Fibroblast of villous mesenchyme (primary cell): ENCODE measurements at regions not wholly inside any gene's neighbourhood (a gene's known extent, or its start where the extent isn't known, plus 50 kb on each side); places are given as distances from the start of the nearest gene placed in this dataset.
"Not testable (repeated sequence)": the region's sequence is repeated elsewhere in the genome, so short reads cannot be mapped to it uniquely, and the experiment has no call there.

Source experiments
- DNase-seq: peaks from one replicate; pipeline ENCODE4 v3.0.0-alpha.2; 2010; ENCODE audit warnings: low read depth
- H3K4me3 ChIP-seq: 2 replicates; pipeline ENCODE4 v1.5.1; 2011; ENCODE audit warnings: low read depth, mild to moderate bottlenecking, low read length
- TF ChIP-seq, protein P1 (sequence below): IDR thresholded peaks from 2 replicates; pipeline ENCODE4 v1.5.1; 2012; ENCODE audit warnings: low read depth, mild to moderate bottlenecking, low read length; ENCODE audit not compliant: insufficient read depth

- no peak overlapping the region for H3K4me3 ChIP-seq
- DNase-seq, result no peak
- TF ChIP-seq, protein P1, sequence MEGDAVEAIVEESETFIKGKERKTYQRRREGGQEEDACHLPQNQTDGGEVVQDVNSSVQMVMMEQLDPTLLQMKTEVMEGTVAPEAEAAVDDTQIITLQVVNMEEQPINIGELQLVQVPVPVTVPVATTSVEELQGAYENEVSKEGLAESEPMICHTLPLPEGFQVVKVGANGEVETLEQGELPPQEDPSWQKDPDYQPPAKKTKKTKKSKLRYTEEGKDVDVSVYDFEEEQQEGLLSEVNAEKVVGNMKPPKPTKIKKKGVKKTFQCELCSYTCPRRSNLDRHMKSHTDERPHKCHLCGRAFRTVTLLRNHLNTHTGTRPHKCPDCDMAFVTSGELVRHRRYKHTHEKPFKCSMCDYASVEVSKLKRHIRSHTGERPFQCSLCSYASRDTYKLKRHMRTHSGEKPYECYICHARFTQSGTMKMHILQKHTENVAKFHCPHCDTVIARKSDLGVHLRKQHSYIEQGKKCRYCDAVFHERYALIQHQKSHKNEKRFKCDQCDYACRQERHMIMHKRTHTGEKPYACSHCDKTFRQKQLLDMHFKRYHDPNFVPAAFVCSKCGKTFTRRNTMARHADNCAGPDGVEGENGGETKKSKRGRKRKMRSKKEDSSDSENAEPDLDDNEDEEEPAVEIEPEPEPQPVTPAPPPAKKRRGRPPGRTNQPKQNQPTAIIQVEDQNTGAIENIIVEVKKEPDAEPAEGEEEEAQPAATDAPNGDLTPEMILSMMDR, result no peak
Measured at GRCh38 chr10:133015816-133016462, 71.8 kb upstream of the ADGRA1 start.

- DNase-seq, result no peak
- no peak overlapping the region for H3K4me3 ChIP-seq
- TF ChIP-seq, protein P1, result no peak
Measured at GRCh38 chr10:133015321-133015720, 72.4 kb upstream of the ADGRA1 start.

- H3K4me3 ChIP-seq, result no peak overlapping the region
- TF ChIP-seq, protein P1, result no peak
- no peak for DNase-seq
Measured at GRCh38 chr10:133014416-133015210, 72.2 kb upstream of the CFAP46 start.

- no peak for DNase-seq
- TF ChIP-seq, protein P1, result no peak
- H3K4me3 ChIP-seq, result no peak overlapping the region
Measured at GRCh38 chr10:133013463-133013862, 71.1 kb upstream of the CFAP46 start.

- H3K4me3 ChIP-seq, result no peak overlapping the region
- TF ChIP-seq, protein P1, result no peak
- DNase-seq, result no peak
Measured at GRCh38 chr10:133012573-133013359, 70.4 kb upstream of the CFAP46 start.

GRCh38 chr10:133011882-133012281 is 69.5 kb upstream of the CFAP46 start:
- TF ChIP-seq, protein P1, result no peak
- DNase-seq, result no peak
- no peak overlapping the region for H3K4me3 ChIP-seq

GRCh38 chr10:133011393-133011792 is 69.0 kb upstream of the CFAP46 start:
- DNase-seq, H3K4me3 ChIP-seq: not testable (repeated sequence)

GRCh38 chr10:133010843-133011179 is 68.4 kb upstream of the CFAP46 start:
- DNase-seq, H3K4me3 ChIP-seq: not testable (repeated sequence)
